SK-N-SH treated with all-trans-retinoic acid at 6 μM for 48 hours (cell line): ENCODE measurements at regions not wholly inside any gene's neighbourhood (a gene's known extent, or its start where the extent isn't known, plus 50 kb on each side); places are given as distances from the start of the nearest gene placed in this dataset.

Experiments used
- ATAC-seq: fragments of 200-7000 bp; cut with Tn5 transposase; 3 replicates; pipeline ENCODE4 v1.9.1; 2020; ENCODE audit warnings: mild to moderate bottlenecking, moderate library complexity
- ARNTL ChIP-seq: fragments of 450-650 bp; formaldehyde crosslinking; IDR thresholded peaks from 2 replicates; pipeline ENCODE4 v1.5.0; 2020; ENCODE audit warnings: low read depth, mild to moderate bottlenecking, moderate library complexity, borderline replicate concordance
- BACH2 ChIP-seq: fragments of 250-450 bp; sonication (Bioruptor Pico); IDR thresholded peaks from 2 replicates; pipeline ENCODE4 v1.9.0; 2021; ENCODE audit warnings: mild to moderate bottlenecking, borderline replicate concordance
- CREB5 ChIP-seq: fragments of 250-450 bp; sonication (Bioruptor Pico); IDR thresholded peaks from 2 replicates; pipeline ENCODE4 v1.5.1; 2020; ENCODE audit warnings: low read depth, mild to moderate bottlenecking, moderate library complexity
- CSDC2 ChIP-seq: fragments of 250-450 bp; sonication (Bioruptor Pico); IDR thresholded peaks from 2 replicates; pipeline ENCODE4 v1.5.0; 2020; ENCODE audit warnings: mild to moderate bottlenecking, moderate library complexity
- ESRRG ChIP-seq: fragments of 250-450 bp; sonication (Bioruptor Pico); IDR thresholded peaks from 2 replicates; pipeline ENCODE4 v1.6.1; 2021; ENCODE audit warnings: mild to moderate bottlenecking
- GLIS3 ChIP-seq: fragments of 250-450 bp; sonication (Bioruptor Pico); IDR thresholded peaks from 2 replicates; pipeline ENCODE4 v1.5.0; 2020; ENCODE audit warnings: mild to moderate bottlenecking, moderate library complexity
- ISL1 ChIP-seq: fragments of 250-450 bp; sonication (Bioruptor Pico); IDR thresholded peaks from 2 replicates; pipeline ENCODE4 v2.1.2; 2022; ENCODE audit warnings: mild to moderate bottlenecking, moderate library complexity
- OSR1 ChIP-seq: fragments of 250-450 bp; sonication (Bioruptor Pico); IDR thresholded peaks from 2 replicates; pipeline ENCODE4 v1.8.0; 2022; ENCODE audit warnings: moderate library complexity, mild to moderate bottlenecking, inconsistent platforms
- PPARA ChIP-seq: fragments of 250-450 bp; sonication (Bioruptor Pico); IDR thresholded peaks from 2 replicates; pipeline ENCODE4 v1.5.0; 2020; ENCODE audit warnings: mild to moderate bottlenecking, borderline replicate concordance
- RARB ChIP-seq: fragments of 250-450 bp; sonication (Bioruptor Pico); IDR thresholded peaks from 2 replicates; pipeline ENCODE4 v1.8.0; 2021; ENCODE audit warnings: mild to moderate bottlenecking, moderate library complexity
- SNAI2 ChIP-seq: fragments of 250-450 bp; sonication (Bioruptor Pico); IDR thresholded peaks from 2 replicates; pipeline ENCODE4 v1.5.0; 2020; ENCODE audit warnings: mild to moderate bottlenecking, moderate library complexity
- TCF4 ChIP-seq: fragments of 250-450 bp; sonication (Bioruptor Pico); IDR thresholded peaks from 2 replicates; pipeline ENCODE4 v1.8.0; 2021; ENCODE audit warnings: mild to moderate bottlenecking, moderate library complexity, borderline replicate concordance
- TOX ChIP-seq: fragments of 250-450 bp; sonication (Bioruptor Pico); IDR thresholded peaks from 2 replicates; pipeline ENCODE4 v1.8.0; 2021; ENCODE audit warnings: mild to moderate bottlenecking, moderate library complexity, borderline replicate concordance
- TSHZ2 ChIP-seq: fragments of 250-450 bp; sonication (Bioruptor Pico); IDR thresholded peaks from 2 replicates; pipeline ENCODE4 v1.5.0; 2020; ENCODE audit warnings: mild to moderate bottlenecking, moderate library complexity
- ZC3H10 ChIP-seq: fragments of 250-450 bp; sonication (Bioruptor Pico); IDR thresholded peaks from 2 replicates; pipeline ENCODE4 v1.5.1; 2021; ENCODE audit warnings: mild to moderate bottlenecking, moderate library complexity
- ZFP3 ChIP-seq: fragments of 250-450 bp; sonication (Bioruptor Pico); IDR thresholded peaks from 2 replicates; pipeline ENCODE4 v1.5.0; 2020; ENCODE audit warnings: mild to moderate bottlenecking, moderate library complexity
- ZFP30 ChIP-seq: fragments of 450-650 bp; formaldehyde crosslinking; IDR thresholded peaks from 2 replicates; pipeline ENCODE4 v1.5.0; 2022; ENCODE audit warnings: mild to moderate bottlenecking, moderate library complexity
- ZNF565 ChIP-seq: fragments of 450-650 bp; formaldehyde crosslinking; conservative IDR thresholded peaks from 2 replicates; pipeline ENCODE4 v1.5.0; 2020; ENCODE audit warnings: low read depth, mild to moderate bottlenecking, moderate library complexity
- ZNF70 ChIP-seq: fragments of 450-650 bp; formaldehyde crosslinking; IDR thresholded peaks from 2 replicates; pipeline ENCODE4 v1.5.0; 2020; ENCODE audit warnings: mild to moderate bottlenecking, moderate library complexity
- ZNF8 ChIP-seq: fragments of 450-650 bp; formaldehyde crosslinking; IDR thresholded peaks from 2 replicates; pipeline ENCODE4 v1.5.0; 2020; ENCODE audit warnings: mild to moderate bottlenecking, moderate library complexity
- TF ChIP-seq, protein P1 (sequence below): fragments of 250-450 bp; sonication (Bioruptor Pico); IDR thresholded peaks from 2 replicates; pipeline ENCODE4 v1.8.0; 2020; ENCODE audit warnings: mild to moderate bottlenecking, moderate library complexity, borderline replicate concordance
- TF ChIP-seq, protein P2 (sequence below): fragments of 250-450 bp; sonication (Bioruptor Pico); IDR thresholded peaks from 2 replicates; pipeline ENCODE4 v1.5.1; 2021; ENCODE audit warnings: mild to moderate bottlenecking, moderate library complexity

GRCh38 chr1:13917607-13918006 is 217.6 kb downstream of the PRDM2 start:
- no peak for ATAC-seq

GRCh38 chr1:13918862-13919261 is 218.9 kb downstream of the PRDM2 start:
- no peak for ATAC-seq
- TF ChIP-seq PPARA (CRISPR knock-in tag) (no peak), TCF4 (no peak), GLIS3 (CRISPR knock-in tag) (no peak), TOX (CRISPR knock-in tag) (no peak), ZNF70 (no peak), ZNF565 (no peak), ZFP30 (CRISPR knock-in tag) (no peak), ARNTL (CRISPR knock-in tag) (no peak), ESRRG (CRISPR knock-in tag) (no peak), RARB (CRISPR knock-in tag) (no peak), CSDC2 (CRISPR knock-in tag) (no peak), ZC3H10 (CRISPR knock-in tag) (no peak), BACH2 (CRISPR knock-in tag) (no peak), TSHZ2 (no peak)
- TF ChIP-seq, protein P1, sequence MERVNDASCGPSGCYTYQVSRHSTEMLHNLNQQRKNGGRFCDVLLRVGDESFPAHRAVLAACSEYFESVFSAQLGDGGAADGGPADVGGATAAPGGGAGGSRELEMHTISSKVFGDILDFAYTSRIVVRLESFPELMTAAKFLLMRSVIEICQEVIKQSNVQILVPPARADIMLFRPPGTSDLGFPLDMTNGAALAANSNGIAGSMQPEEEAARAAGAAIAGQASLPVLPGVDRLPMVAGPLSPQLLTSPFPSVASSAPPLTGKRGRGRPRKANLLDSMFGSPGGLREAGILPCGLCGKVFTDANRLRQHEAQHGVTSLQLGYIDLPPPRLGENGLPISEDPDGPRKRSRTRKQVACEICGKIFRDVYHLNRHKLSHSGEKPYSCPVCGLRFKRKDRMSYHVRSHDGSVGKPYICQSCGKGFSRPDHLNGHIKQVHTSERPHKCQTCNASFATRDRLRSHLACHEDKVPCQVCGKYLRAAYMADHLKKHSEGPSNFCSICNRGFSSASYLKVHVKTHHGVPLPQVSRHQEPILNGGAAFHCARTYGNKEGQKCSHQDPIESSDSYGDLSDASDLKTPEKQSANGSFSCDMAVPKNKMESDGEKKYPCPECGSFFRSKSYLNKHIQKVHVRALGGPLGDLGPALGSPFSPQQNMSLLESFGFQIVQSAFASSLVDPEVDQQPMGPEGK (CRISPR knock-in tag) = no peak

More at GRCh38 chr1:13917607-13918006, 217.6 kb downstream of the PRDM2 start:
- TF ChIP-seq GLIS3 (CRISPR knock-in tag) = no peak
- no peak for TF ChIP-seq CSDC2 (CRISPR knock-in tag)
- TF ChIP-seq ZNF70 = no peak
- no peak for TF ChIP-seq TSHZ2
- no peak for TF ChIP-seq ARNTL (CRISPR knock-in tag)
- no peak for TF ChIP-seq ZFP3 (CRISPR knock-in tag)
- TF ChIP-seq TOX (CRISPR knock-in tag) = no peak
- no peak for TF ChIP-seq ZNF565
- TF ChIP-seq ISL1 (CRISPR knock-in tag) = no peak
- TF ChIP-seq CREB5 (CRISPR knock-in tag) = no peak
- no peak for TF ChIP-seq OSR1 (CRISPR knock-in tag)
- TF ChIP-seq, protein P2, sequence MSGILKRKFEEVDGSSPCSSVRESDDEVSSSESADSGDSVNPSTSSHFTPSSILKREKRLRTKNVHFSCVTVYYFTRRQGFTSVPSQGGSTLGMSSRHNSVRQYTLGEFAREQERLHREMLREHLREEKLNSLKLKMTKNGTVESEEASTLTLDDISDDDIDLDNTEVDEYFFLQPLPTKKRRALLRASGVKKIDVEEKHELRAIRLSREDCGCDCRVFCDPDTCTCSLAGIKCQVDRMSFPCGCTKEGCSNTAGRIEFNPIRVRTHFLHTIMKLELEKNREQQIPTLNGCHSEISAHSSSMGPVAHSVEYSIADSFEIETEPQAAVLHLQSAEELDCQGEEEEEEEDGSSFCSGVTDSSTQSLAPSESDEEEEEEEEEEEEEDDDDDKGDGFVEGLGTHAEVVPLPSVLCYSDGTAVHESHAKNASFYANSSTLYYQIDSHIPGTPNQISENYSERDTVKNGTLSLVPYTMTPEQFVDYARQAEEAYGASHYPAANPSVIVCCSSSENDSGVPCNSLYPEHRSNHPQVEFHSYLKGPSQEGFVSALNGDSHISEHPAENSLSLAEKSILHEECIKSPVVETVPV = no peak
- TF ChIP-seq, protein P1 (CRISPR knock-in tag) = no peak
- TF ChIP-seq BACH2 (CRISPR knock-in tag) = no peak
- no peak for TF ChIP-seq RARB (CRISPR knock-in tag)
- TF ChIP-seq TCF4 = no peak
- no peak for TF ChIP-seq SNAI2 (CRISPR knock-in tag)
- no peak for TF ChIP-seq ZNF8 (CRISPR knock-in tag)
